GM21717 (cell line): ENCODE measurements at regions not wholly inside any gene's neighbourhood (a gene's known extent, or its start where the extent isn't known, plus 50 kb on each side); places are given as distances from the start of the nearest gene placed in this dataset.
"Not testable (repeated sequence)": the region's sequence is repeated elsewhere in the genome, so short reads cannot be mapped to it uniquely, and the experiment has no call there.

Experiments
- ATAC-seq: cut with Tn5 transposase; IDR thresholded peaks from one replicate; pipeline ENCODE4 v1.9.1; 2021; ENCODE audit warnings: mild to moderate bottlenecking, moderate library complexity; ENCODE audit not compliant: unreplicated experiment

- no peak for ATAC-seq
Observed at GRCh38 chr10:64007157-64007556, 486.0 kb downstream of the REEP3 start.

- no peak for ATAC-seq
Observed at GRCh38 chr10:64010711-64011110, 489.5 kb downstream of the REEP3 start.

GRCh38 chr10:64011912-64012714, 490.9 kb downstream of the REEP3 start:
- no peak for ATAC-seq

- ATAC-seq, result no peak
Observed at GRCh38 chr10:64014281-64014680, 493.1 kb downstream of the REEP3 start.

DNA sequence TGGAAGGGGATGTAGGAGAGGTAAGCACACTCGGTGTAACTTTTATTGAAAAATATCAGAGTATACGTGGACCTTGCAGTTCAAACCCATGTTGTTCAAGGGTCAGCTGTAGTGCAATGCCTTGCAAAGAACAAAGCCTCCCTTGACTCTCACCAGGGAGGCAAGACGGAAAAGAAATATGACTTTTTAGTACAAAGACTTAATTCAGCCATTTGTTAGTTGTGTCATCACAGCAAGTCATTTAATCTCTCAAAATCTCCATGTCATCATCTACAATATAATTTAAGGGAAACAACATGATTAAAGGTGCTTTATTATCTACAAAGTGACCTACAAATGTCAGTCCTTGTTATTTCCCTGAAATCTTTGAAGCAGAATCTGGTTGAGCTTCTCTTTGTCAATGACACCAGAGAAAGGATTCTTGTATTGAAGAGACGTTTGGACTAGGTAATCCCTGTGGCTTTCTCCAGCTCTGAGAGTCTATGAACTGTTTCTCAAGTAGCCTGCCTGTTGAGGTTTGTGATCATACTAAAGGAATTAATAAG, 502.8 kb downstream of the REEP3 start:
- ATAC-seq, result no peak

- no peak for ATAC-seq
Observed at GRCh38 chr10:64033711-64034110, 512.5 kb downstream of the REEP3 start.

DNA sequence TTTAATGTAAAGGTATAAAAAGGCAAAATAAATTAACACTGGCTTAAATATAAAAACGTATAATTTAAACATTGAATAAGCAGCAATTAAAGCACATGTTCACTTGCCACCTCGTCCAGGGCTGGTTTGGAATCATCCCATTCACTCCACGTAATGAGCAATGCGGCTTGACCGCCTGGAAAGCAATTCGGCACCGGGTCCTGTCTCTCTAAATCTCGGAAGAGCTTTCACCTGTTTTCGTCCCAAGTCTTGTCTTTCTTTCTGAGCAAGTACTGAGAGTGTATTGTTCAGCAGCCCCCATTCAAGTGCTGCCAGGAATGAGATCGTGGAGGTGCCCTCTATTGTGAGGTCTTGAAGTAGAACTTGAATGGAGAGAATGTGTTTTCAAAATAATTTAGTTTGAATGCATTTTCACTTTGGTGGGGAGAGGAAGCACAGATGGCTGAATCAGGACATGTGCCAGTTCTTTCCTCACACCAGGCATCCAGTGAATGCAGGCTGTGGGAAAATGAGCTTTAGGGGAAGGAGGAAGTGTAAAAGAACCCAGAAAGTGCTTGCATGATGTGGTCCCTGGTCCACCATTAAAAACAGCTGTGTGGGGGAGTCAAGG, 515.2 kb downstream of the REEP3 start:
- ATAC-seq, result no peak

DNA sequence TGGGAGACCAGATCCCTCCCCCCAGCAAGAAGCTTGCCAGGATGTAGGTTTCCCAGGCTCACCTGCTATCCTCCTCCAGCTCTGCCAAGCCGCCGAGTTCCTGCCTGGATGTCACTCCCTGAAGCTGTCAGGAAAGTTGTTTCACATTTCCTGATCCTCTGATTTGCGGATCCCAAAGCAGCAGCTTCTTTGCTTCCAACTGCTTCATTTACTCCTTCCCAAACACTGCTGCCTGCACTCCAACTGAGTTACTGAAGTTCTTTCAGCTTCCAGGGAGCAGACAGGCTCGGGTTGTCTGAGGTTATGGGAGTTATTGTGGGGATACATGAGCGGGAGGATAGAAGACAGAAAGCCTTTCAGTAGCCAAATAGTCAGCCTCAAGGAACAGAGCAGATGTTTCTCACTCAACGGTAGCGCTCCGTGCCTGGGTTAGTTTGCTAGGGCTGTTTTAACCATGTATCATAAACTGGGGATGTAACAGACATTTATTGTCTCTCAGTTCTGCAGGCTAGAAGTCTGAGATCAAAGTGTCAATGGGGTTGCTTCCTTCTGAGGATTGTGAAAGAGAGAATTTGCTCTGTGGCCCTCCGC, 516.0 kb downstream of the REEP3 start:
- ATAC-seq, result no peak

DNA sequence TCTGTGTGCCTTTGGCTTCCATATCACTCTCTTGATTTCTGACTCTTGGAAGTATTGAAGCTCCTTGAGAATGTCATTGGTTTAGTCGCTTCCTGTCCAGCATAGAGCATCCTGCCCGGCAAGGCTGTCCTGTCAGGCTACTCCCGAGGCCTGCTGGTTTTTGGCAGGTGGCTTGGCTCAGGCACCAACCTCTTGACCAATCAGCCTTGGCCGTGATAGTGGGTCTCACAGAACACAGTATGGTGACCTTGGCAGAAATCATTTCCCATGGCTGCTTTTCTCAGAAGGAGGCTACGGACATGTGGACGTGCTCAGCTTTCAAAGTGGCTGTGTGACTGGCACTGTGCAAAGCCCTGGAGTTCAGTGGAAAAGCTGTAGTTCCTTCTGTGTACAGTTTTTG, 516.9 kb downstream of the REEP3 start:
- no peak for ATAC-seq

DNA sequence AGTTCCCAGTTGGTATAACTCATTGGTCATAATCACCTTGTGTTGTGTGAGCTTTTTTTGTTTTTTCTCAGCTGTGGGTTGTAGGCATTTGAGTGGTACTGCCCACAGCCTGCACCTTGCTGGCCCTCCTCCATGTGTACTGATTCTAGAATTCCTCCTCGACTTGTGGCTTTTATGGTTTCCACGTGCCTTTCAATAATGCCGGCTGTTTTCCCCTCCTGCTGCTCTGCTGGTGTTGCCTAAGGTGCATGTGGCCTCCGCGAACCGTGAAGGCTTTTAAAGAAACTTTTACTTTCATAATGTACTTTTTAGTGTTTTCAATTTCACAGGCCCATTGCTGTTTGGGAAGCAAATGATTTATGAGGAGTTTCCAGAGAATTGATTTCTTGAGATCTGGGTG, 518.0 kb downstream of the REEP3 start:
- ATAC-seq, result peak; percentile 56

DNA sequence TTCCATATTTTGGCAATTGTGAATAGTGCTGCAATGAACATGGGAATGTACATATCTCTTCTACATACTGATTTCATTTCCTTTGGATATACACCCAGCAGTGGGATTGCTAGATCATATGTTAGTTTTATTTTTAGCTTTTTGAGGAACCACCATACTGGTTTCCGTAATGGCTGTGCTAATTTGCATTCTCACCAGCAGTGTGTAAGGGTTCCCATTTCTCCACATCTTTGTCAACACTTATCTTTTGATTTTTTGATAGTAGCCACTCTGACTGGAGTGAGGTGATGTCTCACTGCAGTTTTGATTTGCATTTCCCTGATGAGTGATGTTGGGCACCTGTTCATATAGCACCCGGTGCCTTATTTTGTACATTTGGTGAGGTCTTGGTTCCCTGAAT, 519.6 kb downstream of the REEP3 start:
- peak; percentile 10 for ATAC-seq

GRCh38 chr10:64041185-64041988, 520.2 kb downstream of the REEP3 start:
- ATAC-seq, result peak; percentile 92

DNA sequence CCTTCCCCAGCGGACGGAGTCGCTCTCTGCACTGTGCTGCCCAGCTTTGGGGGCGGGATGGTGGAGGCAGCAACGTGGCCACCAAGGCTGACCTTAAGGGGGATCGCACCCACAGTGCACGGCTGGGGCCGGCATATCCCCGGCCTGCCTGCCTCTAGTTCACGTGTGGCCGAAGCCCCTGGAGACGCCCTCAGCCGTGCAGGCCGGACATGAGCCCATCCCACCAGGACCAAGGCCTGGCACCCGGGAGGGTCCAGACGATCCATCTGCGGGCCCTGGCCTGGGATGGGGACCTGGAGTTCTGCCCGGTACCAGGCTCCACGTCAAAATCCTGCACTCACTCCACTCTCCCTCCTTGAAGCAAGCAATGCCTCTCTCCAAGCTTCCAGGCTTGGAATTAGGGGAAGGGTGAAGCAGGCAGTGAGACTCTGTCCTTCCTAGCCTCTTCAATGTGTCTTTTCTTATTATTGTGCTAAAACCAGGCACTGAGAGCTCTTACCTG, 520.8 kb downstream of the REEP3 start:
- ATAC-seq, result no peak

- ATAC-seq, result no peak
Observed at GRCh38 chr10:64044098-64044497, 522.9 kb downstream of the REEP3 start.

GRCh38 chr10:64044957-64045632, 523.9 kb downstream of the REEP3 start:
- not testable (repeated sequence) for ATAC-seq

- no peak for ATAC-seq
Observed at GRCh38 chr10:64054392-64054791, 533.2 kb downstream of the REEP3 start.

GRCh38 chr10:64059884-64060283, 538.7 kb downstream of the REEP3 start:
- no peak for ATAC-seq

DNA sequence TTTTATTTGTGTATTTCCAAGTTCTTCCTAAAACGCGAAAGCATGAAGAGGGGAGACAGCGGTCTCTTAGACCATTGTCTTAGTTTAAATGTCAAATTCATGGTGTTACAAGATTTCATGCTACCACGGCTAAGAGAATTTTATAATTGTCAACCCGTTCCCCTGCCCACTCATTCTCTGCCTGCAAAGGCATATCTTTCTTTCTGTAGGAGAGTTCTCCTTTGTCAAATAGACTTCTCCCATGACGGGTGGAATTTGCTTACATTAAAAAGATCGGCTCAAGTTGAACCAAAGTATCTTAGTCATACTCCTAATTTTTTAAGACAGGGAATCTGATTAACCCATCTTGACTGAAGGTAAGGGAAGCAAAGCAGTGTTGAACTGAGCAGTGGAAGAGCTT, 539.2 kb downstream of the REEP3 start:
- no peak for ATAC-seq

DNA sequence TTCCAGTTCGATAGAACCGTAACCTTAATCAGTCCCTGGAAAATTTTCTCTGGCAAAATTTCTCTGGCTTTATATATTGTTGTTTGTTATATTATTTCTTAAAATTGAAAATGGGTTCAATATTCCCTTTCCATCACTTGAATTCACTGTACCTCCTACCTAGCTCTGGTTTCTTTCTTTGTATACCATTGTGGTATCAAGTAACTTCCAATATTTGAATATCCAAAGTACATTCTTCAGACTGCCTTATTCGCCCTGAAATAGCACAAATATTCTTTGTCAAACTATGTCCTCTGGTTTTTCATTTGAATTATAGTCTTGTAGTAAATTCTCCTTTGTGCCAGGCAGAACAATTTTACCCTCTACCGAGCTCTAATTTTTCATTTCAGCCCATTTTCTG, 541.6 kb downstream of the REEP3 start:
- ATAC-seq, result no peak

GRCh38 chr10:64067009-64067606, 545.9 kb downstream of the REEP3 start:
- no peak for ATAC-seq
